NCI-H2227 (cell line): ENCODE measurements at regions not wholly inside any gene's neighbourhood (a gene's known extent, or its start where the extent isn't known, plus 50 kb on each side); places are given as distances from the start of the nearest gene placed in this dataset.
"Not testable (repeated sequence)": the region's sequence is repeated elsewhere in the genome, so short reads cannot be mapped to it uniquely, and the experiment has no call there.

Experiments
- DNase-seq: peaks from one replicate; lab custom pipeline; 2025; ENCODE audit not compliant: unreplicated experiment; lab: John Stamatoyannopoulos, UW

GRCh38 chr7:67666359-67666758 is 669.7 kb downstream of the TYW1 start:
- DNase-seq = not testable (repeated sequence)

GRCh38 chr7:67671006-67671548 is 674.4 kb downstream of the TYW1 start:
- DNase-seq = no peak

DNA sequence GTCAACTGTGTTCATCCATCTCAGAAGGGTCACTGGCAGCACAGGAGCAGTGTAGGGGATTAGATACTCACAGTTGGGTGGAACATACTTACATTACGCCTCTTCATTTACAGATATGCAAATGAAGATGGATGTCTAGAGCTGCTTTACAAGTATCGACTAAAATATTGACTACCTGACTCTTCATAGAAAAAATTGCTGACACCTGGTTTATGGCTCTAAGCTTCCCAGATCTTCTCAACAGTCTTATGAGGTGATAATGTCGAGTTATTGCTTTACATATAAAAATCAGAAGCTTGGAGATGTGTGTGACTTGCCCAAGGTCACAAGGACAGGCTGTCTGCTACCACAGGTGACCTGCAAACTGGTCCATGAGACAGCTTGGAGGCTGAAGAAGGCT is 677.2 kb downstream of the TYW1 start:
- DNase-seq = no peak

DNA sequence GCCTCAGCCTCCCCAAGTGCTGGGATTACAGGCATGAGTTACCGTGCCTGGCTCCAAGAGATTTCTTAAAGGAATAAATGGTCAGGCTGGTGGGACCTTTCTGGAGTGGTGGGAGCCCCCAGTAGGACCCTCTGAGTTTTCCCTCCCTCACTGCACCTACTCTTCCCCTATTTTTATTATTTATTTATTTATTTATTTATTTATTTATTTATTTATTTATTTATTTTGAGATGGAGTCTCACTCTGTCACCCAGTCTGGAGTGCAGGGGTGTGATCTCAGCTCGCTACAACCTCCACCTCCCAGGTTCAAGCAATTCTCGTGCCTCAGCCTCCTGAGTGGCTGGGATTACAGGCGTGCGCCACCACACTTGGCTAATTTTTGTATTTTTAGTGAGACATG is 678.2 kb downstream of the TYW1 start:
- not testable (repeated sequence) for DNase-seq

GRCh38 chr7:67675971-67676370 is 679.3 kb downstream of the TYW1 start:
- no peak for DNase-seq

DNA sequence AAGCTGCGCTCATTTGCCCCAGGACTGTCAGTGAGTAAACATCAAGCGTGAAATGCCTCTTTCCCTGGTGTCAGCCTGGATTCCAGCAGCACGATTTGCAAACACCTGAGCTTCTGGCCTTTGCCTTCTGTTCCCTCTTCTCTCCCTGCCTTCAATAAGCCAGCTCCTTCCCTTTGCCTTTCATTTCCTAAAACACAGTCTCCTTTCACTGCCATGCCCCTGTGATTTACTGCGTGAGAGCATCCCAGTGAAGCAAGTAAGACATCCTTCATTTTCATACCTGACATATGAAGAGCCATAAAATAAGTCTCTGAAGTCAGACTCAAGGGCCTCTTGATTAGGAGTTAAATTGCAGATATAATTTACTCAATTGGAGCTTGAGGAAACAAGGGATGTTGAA is 681.8 kb downstream of the TYW1 start:
- no peak for DNase-seq

DNA sequence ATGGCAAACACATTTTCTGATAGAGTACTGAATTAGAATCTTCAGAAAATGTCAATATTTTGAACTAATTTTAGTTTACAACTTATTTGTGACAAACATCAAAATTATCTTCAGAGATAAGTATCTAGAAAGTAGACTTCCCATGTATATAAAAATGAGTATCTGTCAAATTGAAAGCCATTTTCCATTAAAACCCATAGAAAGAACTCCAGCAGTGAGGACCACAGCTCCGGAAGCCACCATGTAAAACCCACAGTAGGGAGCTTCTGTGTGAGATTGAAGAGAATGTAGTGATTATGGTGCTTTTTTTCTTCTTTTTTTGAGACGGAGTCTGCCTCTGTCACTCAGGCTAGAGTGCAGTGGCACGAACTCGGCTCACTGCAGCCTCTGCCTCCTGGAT is 687.0 kb downstream of the TYW1 start:
- no peak for DNase-seq

DNA sequence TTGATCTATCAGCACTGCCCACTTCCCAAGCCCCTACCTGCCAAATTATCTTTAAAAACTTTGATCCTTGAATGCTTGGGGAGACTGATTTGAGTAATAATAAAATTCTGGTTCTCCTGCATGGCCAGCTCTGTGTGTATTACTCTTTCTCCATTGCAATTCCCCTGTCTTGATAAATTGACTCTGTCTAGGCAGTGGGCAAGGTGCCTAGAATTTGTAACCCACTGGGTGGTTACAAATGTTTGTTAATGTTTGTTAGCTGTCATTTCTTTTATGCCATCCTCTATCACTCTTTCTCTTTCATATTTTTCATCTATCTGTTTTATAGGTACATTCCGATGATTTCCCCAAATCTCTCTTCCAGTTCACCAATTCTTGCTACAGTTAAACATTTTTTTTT is 694.1 kb downstream of the TYW1 start:
- DNase-seq = no peak

DNA sequence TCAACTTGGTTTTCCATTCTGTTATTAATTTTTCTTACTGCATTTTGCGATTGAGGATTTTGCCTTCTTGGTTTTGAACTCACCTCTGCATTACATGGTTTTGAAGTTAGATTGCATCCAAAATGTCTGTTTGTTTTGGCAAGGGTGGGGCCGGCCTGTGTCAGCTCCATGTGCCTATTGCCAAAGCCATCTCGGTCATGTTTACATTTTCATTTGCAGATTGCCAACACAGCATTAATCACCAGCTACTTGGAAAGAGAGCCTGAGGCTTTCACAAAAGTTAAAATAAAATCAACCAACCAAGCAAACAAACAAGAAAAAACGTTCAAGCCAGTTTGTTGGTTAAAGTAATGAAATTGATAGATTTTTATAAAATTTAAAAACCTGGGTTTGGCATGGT is 695.8 kb downstream of the TYW1 start:
- no peak for DNase-seq

- no peak for DNase-seq
Measured at GRCh38 chr7:67696124-67696523, 699.5 kb downstream of the TYW1 start.

GRCh38 chr7:67696878-67697277 is 700.2 kb downstream of the TYW1 start:
- DNase-seq = no peak

DNA sequence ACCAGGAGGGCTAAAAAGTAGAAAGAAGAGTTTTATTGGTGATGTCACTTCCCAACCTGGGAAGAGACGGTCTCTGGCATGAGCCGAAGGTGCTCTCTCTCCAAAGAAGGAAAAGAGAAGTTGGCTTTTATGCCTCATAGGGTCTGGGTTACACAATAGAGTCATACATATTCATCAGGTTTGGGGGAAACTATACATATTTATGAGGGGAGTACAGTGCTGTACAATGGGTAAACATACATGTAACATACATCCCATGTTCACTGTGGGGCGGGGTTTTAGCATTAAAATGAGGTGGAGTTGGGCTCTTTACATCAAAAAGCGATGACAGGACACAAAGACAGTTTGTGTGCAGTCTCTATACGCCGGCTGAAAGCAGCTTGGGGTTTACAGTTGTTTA is 701.7 kb downstream of the TYW1 start:
- no peak for DNase-seq

- no peak for DNase-seq
Measured at GRCh38 chr7:67705850-67706249, 709.2 kb downstream of the TYW1 start.

DNA sequence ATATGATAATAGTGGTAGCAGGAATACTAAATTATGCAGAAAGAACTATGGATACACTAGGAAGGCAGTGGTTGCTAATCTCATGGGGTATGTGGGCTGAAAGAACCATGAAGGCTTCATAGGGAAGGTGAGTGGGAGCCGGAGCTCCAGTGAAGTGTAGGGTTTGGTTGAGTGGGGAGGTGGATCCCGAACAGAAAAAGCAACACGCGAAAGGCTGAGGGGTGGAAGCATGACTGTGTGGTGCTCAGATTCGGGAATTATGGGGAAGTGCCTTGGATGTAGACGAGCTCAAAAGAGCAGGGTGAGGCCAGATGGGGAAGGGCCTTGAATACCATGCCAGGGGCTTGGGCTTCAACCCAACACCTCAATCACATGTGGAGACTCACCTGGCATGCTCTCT is 715.1 kb downstream of the TYW1 start:
- DNase-seq = no peak

DNA sequence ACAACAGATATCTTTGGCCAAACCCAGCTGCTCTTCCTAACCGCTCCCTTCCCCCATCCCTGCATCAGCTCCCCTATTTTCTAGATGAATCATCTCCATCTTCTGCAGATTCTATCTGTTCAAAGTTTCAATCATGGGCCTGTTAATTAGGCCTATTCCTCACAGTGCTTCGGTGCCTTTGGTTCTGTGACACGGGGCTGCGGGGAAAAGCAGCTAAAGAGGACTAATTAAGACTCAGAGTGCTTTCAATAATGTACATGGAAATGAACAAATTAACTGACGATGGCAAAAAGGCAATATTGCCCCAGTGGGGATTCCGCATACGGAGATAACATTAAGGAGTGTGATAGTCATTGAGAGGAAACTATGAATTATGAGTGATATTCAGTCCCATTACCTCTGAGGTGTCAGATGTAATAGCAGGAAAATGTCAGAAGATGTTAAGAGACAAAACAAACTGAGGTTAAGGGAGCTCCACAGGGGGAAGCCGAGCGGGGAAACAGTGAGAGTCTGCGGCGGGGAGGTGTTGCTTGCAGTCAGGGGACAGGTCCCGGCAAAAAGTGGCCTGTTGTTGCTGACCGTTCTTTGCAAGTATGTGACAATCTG is 716.9 kb downstream of the TYW1 start:
- DNase-seq = no peak

- DNase-seq = no peak
Measured at GRCh38 chr7:67716729-67717128, 720.1 kb downstream of the TYW1 start.

DNA sequence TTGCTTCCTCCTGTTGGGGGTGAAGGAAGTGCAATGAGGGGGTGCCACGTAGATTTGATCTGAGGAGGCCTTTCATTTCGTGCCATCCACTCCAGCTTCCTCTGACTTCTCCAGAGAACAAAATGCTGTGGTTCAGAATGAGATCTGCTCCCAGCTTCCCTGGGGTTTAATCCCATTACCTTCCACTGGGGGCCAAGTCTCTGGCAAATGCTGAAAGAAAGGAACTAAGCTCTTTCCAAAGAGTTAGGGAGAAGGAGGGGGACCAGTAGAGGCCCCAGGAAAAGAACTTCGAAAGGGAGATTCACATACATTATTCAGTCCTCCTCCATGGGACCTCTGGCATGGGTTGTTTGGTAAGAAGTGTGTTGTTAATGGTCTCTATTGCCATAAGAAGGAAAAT is 727.0 kb downstream of the TYW1 start:
- no peak for DNase-seq

DNA sequence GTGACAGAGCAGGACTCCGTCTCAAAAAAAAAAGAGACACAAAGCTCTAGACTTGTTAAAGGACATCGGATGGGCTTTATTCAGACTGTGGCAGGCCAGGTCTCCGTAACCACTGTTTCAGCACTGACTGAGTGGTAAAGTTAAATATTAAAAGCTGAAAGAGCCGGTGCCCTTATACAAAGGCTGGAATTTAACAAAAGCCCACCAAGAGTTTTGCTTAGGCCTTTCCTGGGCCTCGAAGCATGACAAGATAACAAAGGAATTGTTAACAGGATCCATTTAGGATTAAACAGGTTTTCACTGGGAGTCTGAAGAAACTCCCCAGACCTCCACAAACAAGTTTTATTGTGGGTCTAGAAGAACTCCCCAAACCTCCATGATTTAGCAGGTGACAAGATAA is 727.8 kb downstream of the TYW1 start:
- DNase-seq = no peak

- no peak for DNase-seq
Measured at GRCh38 chr7:67724955-67725354, 728.3 kb downstream of the TYW1 start.

DNA sequence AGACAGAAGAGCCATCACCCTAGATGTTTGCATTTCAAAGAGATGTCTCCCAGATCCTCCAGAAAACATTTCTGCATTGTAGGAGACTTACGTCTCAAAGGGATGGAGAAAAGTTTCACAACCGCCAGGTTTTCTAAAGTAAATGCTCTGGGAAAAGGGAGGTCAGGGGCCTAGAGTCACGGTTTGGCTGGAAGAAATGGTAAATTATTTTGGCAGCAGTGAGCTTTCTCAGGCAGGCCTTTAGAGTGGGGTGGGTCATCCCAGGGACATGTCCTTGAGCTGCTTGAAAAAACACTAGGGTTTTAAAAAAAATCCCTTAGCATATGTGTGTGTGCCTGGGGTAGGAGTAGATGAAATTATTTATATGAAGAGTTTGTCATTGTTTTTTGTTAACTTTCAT is 728.8 kb downstream of the TYW1 start:
- DNase-seq = no peak

DNA sequence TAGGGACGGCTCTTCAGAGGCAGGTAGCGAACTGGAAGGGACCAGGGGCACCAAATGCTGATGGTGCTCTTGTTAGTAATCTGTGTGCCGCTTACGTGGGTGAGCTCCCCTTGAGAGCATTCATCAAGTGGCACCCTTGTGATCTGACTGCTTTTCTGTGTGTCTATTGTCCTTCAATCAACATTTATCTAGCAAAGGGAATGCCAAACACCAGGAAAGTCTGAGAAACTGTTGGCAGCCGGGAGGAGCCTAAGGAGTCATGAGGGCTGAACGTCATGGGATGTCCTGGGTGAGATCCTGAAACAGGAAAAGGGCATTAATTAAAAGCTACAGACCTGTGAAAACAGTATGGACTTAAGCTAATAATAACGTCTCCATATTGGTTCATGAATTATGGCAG is 733.1 kb downstream of the TYW1 start:
- DNase-seq = no peak

- DNase-seq = no peak
Measured at GRCh38 chr7:67731704-67732103, 735.1 kb downstream of the TYW1 start.

GRCh38 chr7:67732898-67733297 is 736.3 kb downstream of the TYW1 start:
- no peak for DNase-seq
